GM19240 (cell line): ENCODE measurements at regions not wholly inside any gene's neighbourhood (a gene's known extent, or its start where the extent isn't known, plus 50 kb on each side); places are given as distances from the start of the nearest gene placed in this dataset.
"Not testable (repeated sequence)": the region's sequence is repeated elsewhere in the genome, so short reads cannot be mapped to it uniquely, and the experiment has no call there.

Experiments
- DNase-seq: peaks from one replicate; pipeline ENCODE4 v3.0.0; 2011; ENCODE audit warnings: low spot score; ENCODE audit not compliant: insufficient read length

DNA sequence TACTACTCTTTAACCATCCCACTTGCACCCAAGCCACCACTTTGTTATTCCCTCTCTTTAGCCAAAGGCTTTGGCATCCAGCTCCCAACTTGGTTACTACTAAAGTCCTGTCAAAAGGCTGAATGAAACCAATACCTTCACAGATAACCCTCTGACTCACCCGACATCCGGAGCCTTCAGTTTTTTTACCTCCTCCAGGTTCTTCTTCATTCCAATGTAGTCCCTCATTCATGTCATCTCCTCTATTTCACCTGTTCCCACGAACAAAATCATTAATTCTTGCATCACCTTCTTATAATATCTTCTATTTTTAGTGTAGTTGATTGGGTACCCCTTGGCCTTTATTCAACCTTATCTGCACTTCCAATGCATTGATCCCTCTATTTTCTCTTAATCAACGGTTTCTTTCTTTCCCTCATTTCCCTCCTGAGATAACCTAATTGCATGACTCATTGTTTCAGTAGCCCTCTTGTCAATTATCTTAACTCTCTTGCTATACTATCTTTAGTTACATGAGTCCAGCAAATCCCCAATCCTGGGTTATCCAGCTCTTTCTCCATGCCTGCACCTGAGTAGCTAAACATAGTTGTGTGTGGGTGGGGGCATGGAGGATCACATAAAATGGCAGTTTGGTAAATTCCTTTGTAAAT, 87.2 kb upstream of the COL1A2 start:
- no peak for DNase-seq

DNA sequence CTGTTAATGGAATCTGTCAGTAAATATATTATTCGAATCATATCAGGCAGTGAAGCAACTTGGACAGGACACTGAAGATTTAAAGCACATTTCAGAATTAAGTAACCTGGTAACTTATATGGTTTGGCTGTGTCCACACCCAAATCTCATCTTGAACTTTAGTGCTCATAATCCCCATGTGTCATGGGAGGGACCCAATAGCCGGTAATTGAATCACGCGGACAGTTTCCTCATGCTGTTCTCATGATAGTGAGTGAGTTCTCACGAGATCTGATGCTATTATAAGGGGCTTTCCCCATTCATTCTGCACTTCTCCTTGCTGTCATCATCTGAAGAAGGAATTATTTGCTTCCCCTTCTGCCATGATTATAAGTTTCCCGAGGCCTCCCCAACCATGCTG, 83.2 kb upstream of the COL1A2 start:
- no peak for DNase-seq

DNA sequence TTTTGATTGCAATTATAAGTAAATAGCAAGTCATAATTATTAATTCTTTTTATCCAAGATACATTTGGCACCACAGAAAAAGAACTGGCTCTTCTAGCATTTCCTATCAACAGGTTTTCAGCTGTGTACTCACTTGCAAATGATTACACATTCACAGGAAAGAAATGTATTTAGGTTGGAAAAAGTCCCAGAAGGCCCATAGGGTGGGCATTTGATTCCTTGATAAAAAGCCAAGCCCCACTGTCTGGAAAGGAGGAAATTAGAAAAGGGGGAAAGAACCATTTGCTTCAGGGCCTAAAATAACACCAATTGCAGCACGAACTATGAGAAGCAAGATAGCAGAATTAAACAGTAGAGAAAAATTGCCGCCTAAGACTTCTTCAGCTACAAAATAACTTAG, 80.8 kb upstream of the COL1A2 start:
- DNase-seq: no peak

DNA sequence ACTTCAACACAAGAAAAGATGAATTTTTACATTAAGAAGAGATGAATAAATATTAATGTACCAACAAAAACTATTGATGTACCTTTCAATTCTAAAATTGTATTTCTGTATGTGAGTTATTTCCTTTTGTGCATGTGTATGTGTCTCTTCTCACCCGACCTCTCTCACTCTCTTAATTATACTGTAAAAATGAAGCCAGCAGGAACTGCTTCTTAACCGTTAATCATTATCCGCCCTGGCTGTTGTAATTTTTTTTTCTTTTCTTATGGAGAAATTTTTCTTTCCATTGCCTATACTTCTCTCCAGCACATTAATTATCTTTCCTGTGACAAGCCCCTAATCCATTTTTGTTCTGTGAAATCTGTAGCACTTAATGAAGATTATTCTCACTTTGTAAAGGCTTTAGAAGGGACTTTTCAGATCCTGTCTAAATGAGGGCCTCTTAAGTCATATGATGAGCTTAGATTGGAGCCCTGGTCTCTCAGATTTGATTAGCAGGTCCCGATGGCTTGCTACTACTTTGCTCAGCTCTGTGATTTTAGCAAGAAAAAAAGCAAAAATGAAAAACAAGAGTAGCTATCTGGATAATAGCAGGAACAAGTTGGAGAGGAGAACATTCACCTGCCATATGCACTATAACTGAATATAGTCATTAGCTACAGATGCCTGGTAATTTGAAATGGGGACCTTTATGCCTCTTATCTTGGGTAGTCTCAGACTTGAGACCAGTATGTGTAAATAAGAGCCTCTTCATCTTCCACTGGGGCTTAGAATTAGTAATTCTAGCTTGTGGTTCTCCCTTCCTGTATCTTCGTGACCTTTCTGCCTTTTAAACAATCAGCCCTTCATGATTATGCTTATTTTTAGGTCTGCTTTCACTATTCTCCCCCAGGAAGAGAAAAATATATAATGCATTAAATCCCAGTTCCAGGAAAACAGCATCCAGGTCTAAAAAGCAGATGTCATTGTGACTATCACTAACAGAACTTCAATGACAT, 80.0 kb upstream of the COL1A2 start:
- DNase-seq: no peak

DNA sequence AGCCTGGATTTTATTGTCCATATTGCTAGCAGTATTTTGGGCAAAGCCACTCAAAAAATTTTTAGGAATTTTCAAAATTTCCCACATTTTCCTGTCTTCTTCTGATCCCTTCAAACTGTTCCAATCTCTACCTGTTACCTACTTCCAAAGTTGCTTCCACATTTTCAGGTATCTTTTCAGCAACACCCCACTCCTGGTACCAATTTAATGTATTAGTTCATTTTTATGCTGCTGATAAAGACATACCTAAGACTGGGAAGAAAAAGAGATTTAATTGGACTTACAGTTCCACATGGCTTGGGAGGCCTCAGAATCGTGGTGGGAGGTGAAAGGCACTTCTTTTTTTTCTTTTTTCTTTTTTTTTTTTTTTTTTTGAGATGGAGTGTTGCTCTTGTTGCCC, 73.6 kb upstream of the COL1A2 start:
- DNase-seq: not testable (repeated sequence)

DNA sequence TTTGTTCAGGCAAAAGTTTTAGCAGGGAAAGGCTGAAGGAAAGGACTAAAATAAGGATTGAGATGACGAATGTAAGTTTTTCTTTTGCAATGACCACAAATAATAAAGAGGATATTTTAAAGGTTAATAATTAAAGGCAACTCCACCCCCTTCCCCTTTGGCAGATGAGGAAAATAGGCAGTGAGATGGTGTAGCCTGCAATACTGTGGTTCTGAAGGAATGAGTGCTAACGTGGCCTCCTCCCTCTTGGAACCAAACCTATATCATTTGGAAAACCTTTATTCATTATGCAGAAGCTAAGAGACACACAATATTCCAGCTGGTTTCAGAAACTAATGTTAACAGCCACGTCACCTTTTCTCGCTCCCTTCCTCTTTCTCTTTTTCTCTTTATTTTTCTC, 70.9 kb upstream of the COL1A2 start:
- no peak for DNase-seq

DNA sequence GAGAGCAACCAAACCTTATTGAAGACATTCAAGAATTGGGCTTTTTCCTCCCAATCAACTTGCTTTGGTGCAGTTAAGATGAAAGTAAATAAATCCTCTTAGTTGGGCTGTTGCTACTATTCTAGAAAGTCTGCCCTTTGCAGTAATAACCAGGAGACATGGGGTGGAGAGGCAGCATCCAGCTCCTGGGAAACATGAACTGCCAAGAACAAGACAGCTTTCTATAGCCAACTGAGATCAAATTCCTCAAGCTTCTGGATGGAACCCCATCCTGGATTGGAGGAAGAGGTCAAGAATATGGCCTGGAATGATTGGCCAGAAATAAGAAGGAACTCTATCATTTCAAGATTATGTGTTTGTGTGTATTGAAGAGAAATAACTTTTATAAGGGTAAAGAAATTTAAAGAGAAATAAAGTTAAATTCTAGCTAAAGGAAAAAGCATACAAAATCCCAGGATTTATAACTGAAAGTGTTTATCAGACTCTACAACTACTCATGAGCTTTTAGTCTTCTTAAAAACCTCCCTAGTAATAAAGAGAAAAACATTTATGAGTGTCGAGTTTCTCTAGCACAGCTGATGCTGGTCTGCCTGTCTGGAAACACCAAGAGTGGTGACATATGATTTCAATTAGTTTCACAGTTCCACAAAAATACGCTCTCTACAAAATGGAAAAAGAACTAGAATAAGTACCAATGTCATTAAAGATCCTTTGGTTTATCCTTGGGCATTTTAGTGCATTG, 70.1 kb upstream of the COL1A2 start:
- DNase-seq: no peak

DNA sequence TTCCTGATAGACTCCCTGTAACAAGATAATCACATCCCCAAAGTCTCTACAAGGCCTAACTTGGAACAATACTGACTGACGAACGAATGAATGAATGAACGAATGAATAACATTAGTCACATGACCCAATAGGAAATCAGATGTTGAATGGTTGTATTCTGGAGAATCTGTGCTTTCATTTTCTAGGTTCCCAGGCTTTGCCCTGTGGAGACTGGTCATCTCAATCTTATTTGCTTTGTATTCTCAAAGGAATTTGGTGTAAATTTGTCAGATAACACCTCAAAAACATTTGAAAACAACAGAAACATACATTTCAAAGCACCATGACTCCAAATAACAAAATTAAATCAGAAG, 69.6 kb upstream of the COL1A2 start:
- no peak for DNase-seq

DNA sequence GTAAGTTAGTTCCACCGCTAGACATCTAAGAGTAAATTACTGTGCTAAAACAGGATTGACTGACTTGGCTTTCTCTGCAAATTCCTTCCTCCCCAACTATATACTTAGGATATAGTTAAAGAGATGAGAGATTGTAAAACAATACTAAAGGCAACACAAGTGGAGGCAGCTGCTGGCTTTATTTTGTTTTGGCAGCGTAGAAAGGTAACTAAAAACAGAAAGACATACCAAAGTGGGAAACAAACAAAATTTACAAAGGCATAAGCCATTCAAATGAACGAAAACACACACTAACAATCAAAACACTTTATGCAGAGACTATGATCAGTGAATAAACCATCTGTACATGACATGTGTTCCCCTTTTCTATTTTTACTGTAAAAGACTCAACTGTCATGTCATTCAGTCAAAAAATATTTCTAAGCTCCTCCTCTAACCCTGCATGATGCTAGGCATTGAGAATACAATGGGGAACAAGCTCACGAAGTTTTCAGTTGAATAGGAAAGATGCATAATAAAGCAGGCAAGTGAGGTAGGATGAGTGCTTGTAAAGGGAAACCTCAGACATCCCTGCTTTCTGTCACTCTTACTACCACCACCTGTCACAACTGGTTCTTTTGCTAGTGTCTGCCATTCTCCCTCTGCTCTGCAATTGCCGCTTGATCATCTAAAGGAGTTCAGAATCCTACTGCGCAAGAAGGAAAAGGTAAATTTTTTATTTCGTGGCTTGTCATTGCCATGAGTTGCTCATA, 64.2 kb upstream of the COL1A2 start:
- DNase-seq: no peak

DNA sequence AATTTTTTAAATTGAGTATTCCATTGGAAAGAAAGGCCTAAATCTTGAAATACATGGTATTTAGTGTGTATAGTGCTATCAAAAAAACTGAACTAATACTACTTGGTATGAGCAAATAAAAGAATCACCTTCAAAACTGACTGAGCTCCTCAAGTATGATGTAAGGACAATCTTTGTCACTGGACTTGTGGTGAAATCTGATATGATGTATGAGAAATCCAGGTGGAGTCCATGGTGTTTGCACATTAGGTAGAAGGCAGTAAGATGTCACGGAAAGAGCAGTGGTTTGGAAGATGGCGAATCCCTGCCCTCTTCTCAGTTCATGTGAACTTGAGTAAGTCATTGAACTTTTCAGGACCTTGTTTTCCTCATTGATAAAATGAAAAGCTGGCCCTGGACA, 62.1 kb upstream of the COL1A2 start:
- DNase-seq: no peak

DNA sequence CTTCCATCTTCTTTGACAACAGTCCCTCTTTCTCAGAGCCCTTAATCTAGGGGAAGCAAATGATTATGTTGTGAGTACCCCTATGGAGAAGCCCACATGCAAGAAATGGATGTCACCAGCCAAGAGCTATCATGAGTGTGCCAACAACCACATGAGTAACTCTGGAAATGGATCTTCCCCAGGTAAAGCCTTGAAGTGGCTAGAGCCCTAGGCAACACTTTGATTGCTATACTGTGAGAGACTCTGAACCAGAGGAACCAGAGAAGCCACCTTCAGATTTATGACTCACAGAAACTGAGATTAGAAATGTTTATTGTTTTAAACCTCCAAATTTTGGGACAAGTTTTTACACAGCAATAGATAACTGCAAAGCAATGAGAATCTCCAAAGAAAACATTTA, 60.9 kb upstream of the COL1A2 start:
- DNase-seq: no peak

DNA sequence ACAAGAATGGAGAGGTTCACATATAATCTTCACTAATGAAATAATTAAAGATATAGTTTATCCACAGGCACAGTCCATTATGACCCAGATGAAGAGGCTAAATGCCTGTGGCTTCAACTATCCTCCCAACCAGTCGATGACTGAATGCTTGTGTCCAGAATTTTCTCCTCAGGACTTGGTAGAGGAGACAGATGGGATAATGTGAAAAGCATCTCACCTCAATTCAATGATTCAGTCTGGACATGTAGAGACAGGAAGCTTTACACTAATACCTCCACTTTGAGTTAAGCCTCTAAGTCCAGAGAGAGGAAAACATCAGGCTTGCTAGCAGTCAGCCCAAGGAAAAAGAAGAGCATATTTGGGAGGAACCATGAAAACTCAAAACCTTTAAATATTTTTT, 59.1 kb upstream of the COL1A2 start:
- no peak for DNase-seq

DNA sequence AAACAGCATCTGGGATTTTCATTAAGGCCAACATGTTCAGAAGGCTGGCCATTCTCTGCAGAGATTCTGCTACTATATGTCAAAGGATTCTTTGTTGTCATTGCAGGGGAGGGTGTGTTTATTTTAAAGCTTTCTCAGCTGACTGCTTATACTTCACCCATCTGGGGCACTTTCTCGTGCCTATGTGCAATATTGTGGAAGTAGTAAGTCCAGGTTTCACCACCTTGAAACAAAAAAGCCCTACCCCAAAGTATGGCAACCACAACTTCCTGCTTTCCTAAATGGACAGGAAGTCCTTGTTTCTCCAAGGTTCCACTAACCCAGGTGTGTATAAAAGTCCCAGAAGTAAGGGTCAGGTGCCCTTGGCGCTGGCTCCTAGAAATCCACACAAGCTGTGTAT, 58.7 kb upstream of the COL1A2 start:
- no peak for DNase-seq

DNA sequence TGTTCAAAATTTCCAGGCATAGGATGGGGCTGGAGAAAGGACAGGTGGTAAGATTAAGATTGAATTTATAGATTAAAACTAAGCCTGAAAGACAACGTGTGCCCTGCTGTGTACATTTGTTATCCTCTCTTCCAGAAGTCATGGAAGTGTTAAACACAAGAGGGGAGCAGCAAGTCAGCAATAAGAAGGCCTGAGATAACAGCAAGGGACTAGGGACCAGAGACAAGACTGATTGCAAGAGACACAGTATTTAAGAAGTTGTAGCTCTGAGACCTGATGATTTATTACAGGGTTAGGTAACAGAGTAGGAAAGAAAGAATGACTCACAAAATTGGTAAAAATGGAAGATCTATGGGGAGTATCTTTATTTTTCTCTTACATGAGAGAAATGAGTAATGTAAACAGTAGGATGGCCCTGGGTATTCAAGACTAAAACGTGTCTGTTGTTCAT, 55.7 kb upstream of the COL1A2 start:
- no peak for DNase-seq

DNA sequence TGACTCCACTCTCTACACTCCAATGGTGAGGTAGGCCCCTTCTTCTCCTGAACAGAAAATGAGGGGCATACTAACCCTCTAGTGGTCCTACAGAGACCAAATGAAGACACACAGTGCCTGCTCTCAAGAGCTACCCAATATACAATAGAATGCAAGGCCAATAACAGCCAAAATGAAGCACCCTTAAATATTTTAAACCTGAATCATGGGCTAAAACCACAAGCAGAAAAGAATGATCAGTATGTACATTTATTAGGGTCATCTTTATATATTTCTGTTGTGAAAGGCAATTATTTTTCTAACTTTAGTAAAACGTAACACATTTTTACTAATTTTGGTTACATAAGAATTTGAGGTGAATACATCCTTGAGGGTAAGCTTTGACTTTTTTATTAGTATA, 49.9 kb upstream of the COL1A2 start:
- no peak for DNase-seq
